Chondrocyte (in vitro differentiated cells): ENCODE measurements at regions not wholly inside any gene's neighbourhood (a gene's known extent, or its start where the extent isn't known, plus 50 kb on each side); places are given as distances from the start of the nearest gene placed in this dataset.

ENCODE experiments used
- DNase-seq: peaks from one replicate; pipeline ENCODE4 v3.0.0; 2021; ENCODE audit warnings: mixed read lengths, low spot score
- H3K27ac Mint-ChIP-seq: one replicate; pipeline ENCODE4 v1.8.0; 2021; ENCODE audit warnings: mild to moderate bottlenecking, moderate library complexity, mixed read lengths; ENCODE audit not compliant: unreplicated experiment
- H3K27me3 Mint-ChIP-seq: 2 replicates; pipeline ENCODE4 v1.8.0; 2021; ENCODE audit warnings: low read depth, mixed read lengths
- H3K36me3 Mint-ChIP-seq: 2 replicates; pipeline ENCODE4 v1.8.0; 2021; ENCODE audit warnings: low read depth, mixed read lengths
- H3K4me1 Mint-ChIP-seq: 2 replicates; pipeline ENCODE4 v1.8.0; 2021; ENCODE audit warnings: low read depth, mild to moderate bottlenecking, mixed read lengths
- H3K4me3 Mint-ChIP-seq: one replicate; pipeline ENCODE4 v1.8.0; 2021; ENCODE audit warnings: mild to moderate bottlenecking, moderate library complexity, mixed read lengths; ENCODE audit not compliant: unreplicated experiment
- H3K9me3 Mint-ChIP-seq: 2 replicates; pipeline ENCODE4 v1.8.0; 2021; ENCODE audit warnings: low read depth, mixed read lengths
- TF ChIP-seq, protein P1 (sequence below): fragments of 200-600 bp; sonication (generic); IDR thresholded peaks from 2 replicates; pipeline ENCODE4 v1.5.0; 2021; ENCODE audit warnings: antibody characterized with exemption, mild to moderate bottlenecking, moderate library complexity

DNA sequence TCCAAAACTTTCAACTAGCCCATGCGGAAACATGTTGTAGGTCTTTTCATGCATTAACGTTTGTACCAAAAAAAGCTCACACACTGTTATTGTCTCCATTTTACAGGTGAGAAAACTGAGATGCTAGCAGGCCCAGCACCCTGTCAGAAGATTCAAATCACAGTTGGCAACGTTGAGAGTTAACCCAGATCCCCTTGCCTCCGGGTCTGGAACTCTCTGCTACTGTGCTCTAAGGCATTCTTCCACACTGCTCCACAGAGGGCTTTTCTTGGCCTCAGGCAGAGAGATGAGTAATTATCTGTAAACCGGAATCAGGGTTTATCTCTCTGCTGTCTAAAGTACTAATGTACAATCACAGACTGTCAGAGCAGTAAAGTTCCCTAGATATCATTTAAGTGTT is 186.0 kb upstream of the LPP start:
- no peak for DNase-seq
- Mint-ChIP-seq H3K4me3 (no peak overlapping the region), H3K9me3 (no peaks in the 10 kb centered on the region), H3K27me3 (peaks cover 6% of the 10 kb centered on the region), H3K4me1 (peaks cover 4% of the 10 kb centered on the region), H3K27ac (no peak overlapping the region), H3K36me3 (no peaks in the 10 kb centered on the region)
- TF ChIP-seq, protein P1, sequence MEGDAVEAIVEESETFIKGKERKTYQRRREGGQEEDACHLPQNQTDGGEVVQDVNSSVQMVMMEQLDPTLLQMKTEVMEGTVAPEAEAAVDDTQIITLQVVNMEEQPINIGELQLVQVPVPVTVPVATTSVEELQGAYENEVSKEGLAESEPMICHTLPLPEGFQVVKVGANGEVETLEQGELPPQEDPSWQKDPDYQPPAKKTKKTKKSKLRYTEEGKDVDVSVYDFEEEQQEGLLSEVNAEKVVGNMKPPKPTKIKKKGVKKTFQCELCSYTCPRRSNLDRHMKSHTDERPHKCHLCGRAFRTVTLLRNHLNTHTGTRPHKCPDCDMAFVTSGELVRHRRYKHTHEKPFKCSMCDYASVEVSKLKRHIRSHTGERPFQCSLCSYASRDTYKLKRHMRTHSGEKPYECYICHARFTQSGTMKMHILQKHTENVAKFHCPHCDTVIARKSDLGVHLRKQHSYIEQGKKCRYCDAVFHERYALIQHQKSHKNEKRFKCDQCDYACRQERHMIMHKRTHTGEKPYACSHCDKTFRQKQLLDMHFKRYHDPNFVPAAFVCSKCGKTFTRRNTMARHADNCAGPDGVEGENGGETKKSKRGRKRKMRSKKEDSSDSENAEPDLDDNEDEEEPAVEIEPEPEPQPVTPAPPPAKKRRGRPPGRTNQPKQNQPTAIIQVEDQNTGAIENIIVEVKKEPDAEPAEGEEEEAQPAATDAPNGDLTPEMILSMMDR = no peak

- Mint-ChIP-seq H3K36me3 (no peaks in the 10 kb centered on the region), H3K9me3 (no peaks in the 10 kb centered on the region), H3K27me3 (peaks cover 6% of the 10 kb centered on the region), H3K4me3 (no peak overlapping the region), H3K27ac (no peak overlapping the region), H3K4me1 (no peaks in the 10 kb centered on the region)
- TF ChIP-seq, protein P1 = no peak
- DNase-seq = no peak
Measured at GRCh38 chr3:187968883-187969580, 184.9 kb upstream of the LPP start.

DNA sequence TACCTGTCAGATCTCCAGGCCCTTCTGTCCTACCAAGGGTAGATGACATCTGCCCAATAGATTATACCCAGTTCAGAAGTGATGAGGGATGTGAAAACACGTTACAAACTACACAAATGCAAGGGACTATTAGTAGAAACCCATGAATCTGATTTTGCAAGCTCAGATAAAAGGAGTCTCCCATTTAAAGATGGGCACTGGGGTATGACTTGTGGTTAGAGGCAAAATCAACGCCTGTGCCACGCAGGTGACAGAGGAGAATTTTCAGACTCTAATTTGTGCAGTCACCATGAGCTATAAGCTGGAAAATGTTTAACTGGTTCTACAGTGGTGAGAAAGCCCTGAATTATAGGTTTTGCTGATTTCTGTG is 184.4 kb upstream of the LPP start:
- TF ChIP-seq, protein P1 = no peak
- no peaks in the 10 kb centered on the region for H3K4me1 Mint-ChIP-seq
- no peak for DNase-seq
- H3K27ac Mint-ChIP-seq = no peak overlapping the region
- H3K9me3 Mint-ChIP-seq = no peaks in the 10 kb centered on the region
- H3K4me3 Mint-ChIP-seq = no peak overlapping the region
- H3K27me3 Mint-ChIP-seq = peaks cover 6% of the 10 kb centered on the region
- H3K36me3 Mint-ChIP-seq = no peaks in the 10 kb centered on the region

GRCh38 chr3:187970106-187970505 is 183.9 kb upstream of the LPP start:
- Mint-ChIP-seq H3K4me1 (peaks cover 2% of the 10 kb centered on the region), H3K9me3 (no peaks in the 10 kb centered on the region), H3K27ac (no peak overlapping the region), H3K27me3 (peaks cover 6% of the 10 kb centered on the region), H3K36me3 (no peaks in the 10 kb centered on the region), H3K4me3 (no peak overlapping the region)
- no peak for DNase-seq
- TF ChIP-seq, protein P1 = no peak

- Mint-ChIP-seq H3K9me3 (no peaks in the 10 kb centered on the region), H3K4me3 (no peak overlapping the region), H3K27me3 (no peaks in the 10 kb centered on the region), H3K36me3 (no peaks in the 10 kb centered on the region), H3K27ac (no peak overlapping the region), H3K4me1 (peaks cover 14% of the 10 kb centered on the region)
- TF ChIP-seq, protein P1 = no peak
- no peak for DNase-seq
Measured at GRCh38 chr3:187971629-187972028, 182.3 kb upstream of the LPP start.
